ENCODE measurements at regions not wholly inside any gene's neighbourhood (a gene's known extent, or its start where the extent isn't known, plus 50 kb on each side); places are given as distances from the start of the nearest gene placed in this dataset.
"Not testable (repeated sequence)": the region's sequence is repeated elsewhere in the genome, so short reads cannot be mapped to it uniquely, and the experiment has no call there.

- no peak for DNase-seq
Measured at GRCh38 chr6:120348926-120349325, 985.4 kb downstream of the TBC1D32 start.

- no peak for DNase-seq
Measured at GRCh38 chr6:120328521-120328920, 979.0 kb upstream of the MAN1A1 start.

- no peak for DNase-seq
Measured at GRCh38 chr6:120320481-120321162, 971.1 kb upstream of the MAN1A1 start.

GRCh38 chr6:120304223-120304622 lies 954.7 kb upstream of the MAN1A1 start:
- no peak for DNase-seq

GRCh38 chr6:120303527-120303926 lies 954.0 kb upstream of the MAN1A1 start:
- no peak for DNase-seq

- no peak for DNase-seq
Measured at GRCh38 chr6:120302041-120302440, 952.5 kb upstream of the MAN1A1 start.

GRCh38 chr6:120290964-120291363 lies 941.4 kb upstream of the MAN1A1 start:
- DNase-seq: no peak

GRCh38 chr6:120282005-120282404 lies 932.4 kb upstream of the MAN1A1 start:
- DNase-seq: no peak

GRCh38 chr6:120279466-120280167 lies 930.1 kb upstream of the MAN1A1 start:
- DNase-seq: no peak

- no peak for DNase-seq
Measured at GRCh38 chr6:120278689-120279396, 929.3 kb upstream of the MAN1A1 start.

- no peak for DNase-seq
Measured at GRCh38 chr6:120274547-120274946, 925.0 kb upstream of the MAN1A1 start.

- no peak for DNase-seq
Measured at GRCh38 chr6:120273411-120273810, 923.9 kb upstream of the MAN1A1 start.

- no peak for DNase-seq
Measured at GRCh38 chr6:120272038-120272437, 922.5 kb upstream of the MAN1A1 start.

GRCh38 chr6:120268256-120268655 lies 918.7 kb upstream of the MAN1A1 start:
- DNase-seq: not testable (repeated sequence)

- no peak for DNase-seq
Measured at GRCh38 chr6:120262354-120262753, 912.8 kb upstream of the MAN1A1 start.

- no peak for DNase-seq
Measured at GRCh38 chr6:120260636-120261035, 911.1 kb upstream of the MAN1A1 start.

- DNase-seq: no peak
Measured at GRCh38 chr6:120254651-120255050, 905.1 kb upstream of the MAN1A1 start.

GRCh38 chr6:120248451-120248850 lies 898.9 kb upstream of the MAN1A1 start:
- no peak for DNase-seq

- DNase-seq: no peak
Measured at GRCh38 chr6:120237221-120237620, 887.7 kb upstream of the MAN1A1 start.

GRCh38 chr6:120230008-120230407 lies 880.4 kb upstream of the MAN1A1 start:
- no peak for DNase-seq

- no peak for DNase-seq
Measured at GRCh38 chr6:120228297-120228696, 878.7 kb upstream of the MAN1A1 start.

- DNase-seq: no peak
Measured at GRCh38 chr6:120219339-120219738, 869.8 kb upstream of the MAN1A1 start.

GRCh38 chr6:120214088-120214499 lies 864.5 kb upstream of the MAN1A1 start:
- no peak for DNase-seq

Measured in activated CD4-positive, alpha-beta T cell treated with anti-CD3 and anti-CD28 coated beads, Interleukin-2, amount 50 U/mL, for 1 hour (primary cell).